ENCODE measurements at regions not wholly inside any gene's neighbourhood (a gene's known extent, or its start where the extent isn't known, plus 50 kb on each side); places are given as distances from the start of the nearest gene placed in this dataset.

DNA sequence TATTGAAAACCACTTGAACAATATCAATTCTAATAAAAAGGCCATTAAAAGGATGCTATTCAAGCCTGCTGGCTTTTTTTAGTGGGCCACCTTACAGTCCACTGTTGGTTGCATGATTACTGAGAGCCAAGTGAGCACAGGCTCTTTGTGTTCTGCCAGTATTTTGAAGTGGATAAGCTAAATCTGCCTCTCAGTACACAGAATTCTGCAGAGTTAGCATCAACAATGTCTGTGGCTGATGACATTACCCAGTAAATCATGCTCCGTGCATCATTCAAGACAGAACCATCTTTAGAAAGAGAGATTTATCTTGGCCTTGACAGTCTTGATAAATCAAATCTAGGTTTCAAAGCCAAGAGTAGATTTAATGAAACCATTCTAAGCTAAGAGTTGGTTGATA, 119.0 kb upstream of the GNPDA2 start:
- no TSS peak for BruUV-seq (replicated peaks)
- no peak overlapping the region for H3K4me2 ChIP-seq (ENCODE audit: low read depth, low read length)
- H3K14ac ChIP-seq (replicated peaks; ENCODE audit: low read depth, low read length): no peak overlapping the region
- no peak overlapping the region for H3K23ac ChIP-seq (ENCODE audit: low read depth, low read length)
- no peak overlapping the region for H3K4ac ChIP-seq (ENCODE audit: low read depth, low read length)
- H2AK5ac ChIP-seq (ENCODE audit: low read depth, low read length): no peak overlapping the region
- in situ Hi-C loops (cut with MboI; ENCODE audit: low sequenced_read_pairs): no loop called here
- H2BK15ac ChIP-seq (ENCODE audit: low read depth, low read length): no peak overlapping the region
- no peak overlapping the region for H2AK9ac ChIP-seq (replicated peaks; ENCODE audit: low read depth, low read length, poor library complexity)
- no peak overlapping the region for H2BK120ac ChIP-seq (ENCODE audit: low read depth, low read length)
- no peak overlapping the region for H4K5ac ChIP-seq (ENCODE audit: low read depth, low read length)
- dilution Hi-C loops (cut with HindIII; ENCODE audit: low sequenced_read_pairs, unreplicated experiment): no loop called here
- no peaks in the 10 kb centered on the region for H3K9me1 ChIP-seq (ENCODE audit: insufficient read depth, low read length)
- no peak overlapping the region for H4K91ac ChIP-seq (ENCODE audit: insufficient read depth, low read depth, low read length)
- H4K8ac ChIP-seq (ENCODE audit: low read depth in 2 of 2, low read length in 2 of 2): no peak overlapping the region
- no peak overlapping the region for H2BK5ac ChIP-seq (ENCODE audit: low read depth, low read length, poor library complexity, severe bottlenecking)
- TF ChIP-seq, protein P1, sequence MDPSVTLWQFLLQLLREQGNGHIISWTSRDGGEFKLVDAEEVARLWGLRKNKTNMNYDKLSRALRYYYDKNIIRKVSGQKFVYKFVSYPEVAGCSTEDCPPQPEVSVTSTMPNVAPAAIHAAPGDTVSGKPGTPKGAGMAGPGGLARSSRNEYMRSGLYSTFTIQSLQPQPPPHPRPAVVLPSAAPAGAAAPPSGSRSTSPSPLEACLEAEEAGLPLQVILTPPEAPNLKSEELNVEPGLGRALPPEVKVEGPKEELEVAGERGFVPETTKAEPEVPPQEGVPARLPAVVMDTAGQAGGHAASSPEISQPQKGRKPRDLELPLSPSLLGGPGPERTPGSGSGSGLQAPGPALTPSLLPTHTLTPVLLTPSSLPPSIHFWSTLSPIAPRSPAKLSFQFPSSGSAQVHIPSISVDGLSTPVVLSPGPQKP (IDR thresholded peaks at IDR 0.05; ENCODE audit: borderline replicate concordance, low read depth, low read length): no peak
- no peak for TF ChIP-seq SMC3 (IDR thresholded peaks at IDR 0.05; ENCODE audit: low read depth, low read length)
- TF ChIP-seq, protein P2, sequence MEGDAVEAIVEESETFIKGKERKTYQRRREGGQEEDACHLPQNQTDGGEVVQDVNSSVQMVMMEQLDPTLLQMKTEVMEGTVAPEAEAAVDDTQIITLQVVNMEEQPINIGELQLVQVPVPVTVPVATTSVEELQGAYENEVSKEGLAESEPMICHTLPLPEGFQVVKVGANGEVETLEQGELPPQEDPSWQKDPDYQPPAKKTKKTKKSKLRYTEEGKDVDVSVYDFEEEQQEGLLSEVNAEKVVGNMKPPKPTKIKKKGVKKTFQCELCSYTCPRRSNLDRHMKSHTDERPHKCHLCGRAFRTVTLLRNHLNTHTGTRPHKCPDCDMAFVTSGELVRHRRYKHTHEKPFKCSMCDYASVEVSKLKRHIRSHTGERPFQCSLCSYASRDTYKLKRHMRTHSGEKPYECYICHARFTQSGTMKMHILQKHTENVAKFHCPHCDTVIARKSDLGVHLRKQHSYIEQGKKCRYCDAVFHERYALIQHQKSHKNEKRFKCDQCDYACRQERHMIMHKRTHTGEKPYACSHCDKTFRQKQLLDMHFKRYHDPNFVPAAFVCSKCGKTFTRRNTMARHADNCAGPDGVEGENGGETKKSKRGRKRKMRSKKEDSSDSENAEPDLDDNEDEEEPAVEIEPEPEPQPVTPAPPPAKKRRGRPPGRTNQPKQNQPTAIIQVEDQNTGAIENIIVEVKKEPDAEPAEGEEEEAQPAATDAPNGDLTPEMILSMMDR (conservative IDR thresholded peaks at IDR 0.05; ENCODE audit: low read depth, low read length): no peak
- TF ChIP-seq MAFK (IDR thresholded peaks at IDR 0.05; ENCODE audit: low read depth, low read length): no peak
- no peak for TF ChIP-seq MAZ (IDR thresholded peaks at IDR 0.05; ENCODE audit: borderline replicate concordance, low read depth, low read length)
- TF ChIP-seq, protein P3, sequence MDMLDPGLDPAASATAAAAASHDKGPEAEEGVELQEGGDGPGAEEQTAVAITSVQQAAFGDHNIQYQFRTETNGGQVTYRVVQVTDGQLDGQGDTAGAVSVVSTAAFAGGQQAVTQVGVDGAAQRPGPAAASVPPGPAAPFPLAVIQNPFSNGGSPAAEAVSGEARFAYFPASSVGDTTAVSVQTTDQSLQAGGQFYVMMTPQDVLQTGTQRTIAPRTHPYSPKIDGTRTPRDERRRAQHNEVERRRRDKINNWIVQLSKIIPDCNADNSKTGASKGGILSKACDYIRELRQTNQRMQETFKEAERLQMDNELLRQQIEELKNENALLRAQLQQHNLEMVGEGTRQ (IDR thresholded peaks at IDR 0.05; ENCODE audit: low read depth, low read length): no peak
- TF ChIP-seq RFX5 (IDR thresholded peaks at IDR 0.05; ENCODE audit: low read depth, low read length): no peak
- TF ChIP-seq POLR2A (IDR thresholded peaks at IDR 0.05; ENCODE audit: low read depth, low read length): no peak
- no peak overlapping the region for H3K4me3 ChIP-seq (ENCODE audit: insufficient read depth, low read depth, low read length)
- no peak overlapping the region for H2BK20ac ChIP-seq (ENCODE audit: low read depth, low read length)
- POLR2A ChIA-PET (ENCODE audit: unreplicated experiment): no interaction called here
- DNase-seq (no peak), ATAC-seq (ENCODE audit: low read depth) (no peak)
- H3K27ac ChIP-seq (ENCODE audit: insufficient read depth, low read length): no peak overlapping the region
- H3K56ac ChIP-seq (ENCODE audit: extremely low read depth, insufficient read depth, low read length): no peak overlapping the region
- H3K79me1 ChIP-seq (ENCODE audit: low read depth in 1 of 2, low read length in 2 of 2): no peaks in the 10 kb centered on the region
- CTCF ChIA-PET: no interaction called here
- H2AFZ ChIP-seq (replicated peaks; ENCODE audit: low read length, poor library complexity): no peak overlapping the region
- H3K4me1 ChIP-seq (ENCODE audit: control insufficient read depth, insufficient read depth, low read length): no peaks in the 10 kb centered on the region
- H3K27me3 ChIP-seq (ENCODE audit: control insufficient read depth, insufficient read depth, low read length): no peaks in the 10 kb centered on the region
- H3K9ac ChIP-seq (ENCODE audit: low read depth, low read length): no peak overlapping the region
- H4K20me1 ChIP-seq (ENCODE audit: insufficient read depth, low read length): no peaks in the 10 kb centered on the region
- no peaks in the 10 kb centered on the region for H3K36me3 ChIP-seq (ENCODE audit: control insufficient read depth, insufficient read depth, low read length)
- intact Hi-C loops (cut with micrococcal nuclease): no loop called here
- H3K9me3 ChIP-seq (ENCODE audit: control insufficient read depth, insufficient read depth, low read length): no peaks in the 10 kb centered on the region
- WGBS, 2 experiments (ENCODE audit: extremely low coverage in 2 of 2, insufficient read length in 1 of 2): 100% methylated on average over 1 of the region's 1 CpG; no CpG with 5 or more reads in 1 of the 2 experiments
- no peak overlapping the region for H3K18ac ChIP-seq (ENCODE audit: low read depth, low read length)

Measured in IMR-90 (cell line).